Spleen (tissue), 11 donors: ENCODE measurements at regions not wholly inside any gene's neighbourhood (a gene's known extent, or its start where the extent isn't known, plus 50 kb on each side); places are given as distances from the start of the nearest gene placed in this dataset.

Source experiments
- DNase-seq: peaks from one replicate; pipeline ENCODE4 v3.0.0-alpha.2; 2020
- H3K27ac ChIP-seq, 8 donors: fragments of 200-600 bp; sonication (generic) in 7 of 8; 1 replicate in 4 of 8; 2 replicates in 4 of 8; pipeline versions ENCODE4 v1.5.0 to v1.8.0; 2016 to 2021; ENCODE audit warnings: inconsistent platforms in 4 of 8, mild to moderate bottlenecking in 4 of 8, moderate library complexity in 1 of 8
- H3K27me3 ChIP-seq, 7 donors: fragments of 200-600 bp; sonication (generic) in 6 of 7; replicated peaks in 1 of 7; 1 replicate in 4 of 7; 2 replicates in 3 of 7; pipeline versions ENCODE4 v1.5.0 to v1.8.0; 2016 to 2021; ENCODE audit warnings: inconsistent platforms in 3 of 7, mild to moderate bottlenecking in 1 of 7
- H3K36me3 ChIP-seq, 6 donors: fragments of 200-600 bp; sonication (generic) in 5 of 6; 1 replicate in 4 of 6; 2 replicates in 2 of 6; pipeline versions ENCODE4 v1.5.0 to v1.8.0; 2016 to 2021; ENCODE audit warnings: inconsistent platforms in 2 of 6
- H3K4me1 ChIP-seq, 6 donors: fragments of 200-600 bp; sonication (generic) in 5 of 6; 1 replicate in 3 of 6; 2 replicates in 3 of 6; pipeline versions ENCODE4 v1.5.0 to v1.8.0; 2016 to 2021; ENCODE audit warnings: inconsistent platforms in 3 of 6
- H3K4me3 ChIP-seq, 8 donors: fragments of 200-600 bp; sonication (generic) in 7 of 8; 1 replicate in 4 of 8; 2 replicates in 4 of 8; pipeline versions ENCODE4 v1.5.0 to v1.8.0; 2016 to 2021; ENCODE audit warnings: inconsistent platforms in 4 of 8, mild to moderate bottlenecking in 4 of 8, moderate library complexity in 2 of 8
- H3K9me3 ChIP-seq, 8 donors: fragments of 200-600 bp; sonication (generic) in 7 of 8; 1 replicate in 4 of 8; 2 replicates in 4 of 8; pipeline versions ENCODE4 v1.5.0 to v1.8.0; 2016 to 2021; ENCODE audit warnings: inconsistent platforms in 4 of 8
- CTCF ChIP-seq, 11 experiments: fragments of 200-600 bp in 7 of 11; fragments of 450-650 bp in 4 of 11; sonication (generic) in 4 of 11; IDR thresholded peaks in 8 of 11; conservative IDR thresholded peaks in 3 of 11; 1 replicate in 7 of 11; 2 replicates in 4 of 11; pipeline versions ENCODE4 v1.4.0 to v1.8.0; 2016 to 2021; ENCODE audit warnings: antibody characterized with exemption in 11 of 11, inconsistent platforms in 4 of 11, mild to moderate bottlenecking in 1 of 11
- POLR2A ChIP-seq, 3 donors: fragments of 450-650 bp; IDR thresholded peaks; one replicate each; pipeline ENCODE4 v1.5.1; 2017; ENCODE audit warnings: antibody characterized with exemption in 3 of 3, mild to moderate bottlenecking in 1 of 3
- POLR2AphosphoS5 ChIP-seq, 3 donors: sonication (generic); formaldehyde crosslinking; IDR thresholded peaks; one replicate each; pipeline ENCODE4 v1.5.1; 2017; ENCODE audit warnings: antibody characterized with exemption in 3 of 3
- whole genome bisulfite sequencing, 5 donors: extraction: QIAGEN DNeasy Blood & Tissue Kit in 3 of 5; methylation state at CpG; one replicate each; pipeline versions ENCODE4 v1.1.5 to v1.1.7; 2013 to 2018; 5-methylcytosine and 5-hydroxymethylcytosine counted together
- intact Hi-C: fragments of 100-400 bp; cut with DNase I; formaldehyde crosslinking; loops from one replicate; pipeline ENCODE4 v1.15.0; 2023; ENCODE audit warnings: low total_unique reads
- donor health status: healthy with polysubstance abuse.
- donor health status: DM: no; HTN: no; CAD: no; lungs with moderate emphysema.
- donor health status: DM: no; HTN: no; CAD: no.
- donor health status: Bipolar disorder and iron deficiency.
- donor health status: healthy.
- donor health status: DM: no; HTN: no; CAD: no.
- donor health status: DM: yes; HTN: yes; CAD: no.

- Histone ChIP-seq H3K36me3 (no peaks in the 10 kb centered on the region), H3K27ac (no peak overlapping the region), H3K27me3 (no peaks in the 10 kb centered on the region), H3K4me1 (no peaks in the 10 kb centered on the region), H3K4me3 (no peak overlapping the region), H3K9me3 (peaks cover 0 to 15% (median 0%) of the 10 kb centered on the region in 8 donors)
- 90 to 95% (median 91%) methylated on average over 5 of the region's 5 CpGs for WGBS, 5 donors
- intact Hi-C loops = no loop called here
- no peak for TF ChIP-seq POLR2A (IDR thresholded peaks at IDR 0.05)
- no peak for TF ChIP-seq CTCF (IDR thresholded peaks at IDR 0.05 in 8 of 11, conservative IDR thresholded peaks at IDR 0.05 in 3 of 11)
- no peak for TF ChIP-seq POLR2AphosphoS5 (IDR thresholded peaks at IDR 0.05)
- no peak for DNase-seq
Measured at GRCh38 chr21:22584308-22584707, 1586.1 kb downstream of the NCAM2 start.

GRCh38 chr21:22585558-22585957 lies 1587.3 kb downstream of the NCAM2 start:
- WGBS, 5 donors = 43 to 61% (median 49%) methylated on average over 4 of the region's 4 CpGs
- intact Hi-C loops = no loop called here
- Histone ChIP-seq H3K36me3 (no peaks in the 10 kb centered on the region), H3K4me1 (no peaks in the 10 kb centered on the region), H3K4me3 (no peak overlapping the region), H3K27ac (no peak overlapping the region), H3K9me3 (peaks cover 0 to 15% (median 0%) of the 10 kb centered on the region in 8 donors), H3K27me3 (no peaks in the 10 kb centered on the region)
- no peak for TF ChIP-seq POLR2A (IDR thresholded peaks at IDR 0.05)
- TF ChIP-seq POLR2AphosphoS5 (IDR thresholded peaks at IDR 0.05) = no peak
- no peak for DNase-seq

GRCh38 chr21:22597660-22598255 lies 1599.5 kb downstream of the NCAM2 start:
- Histone ChIP-seq H3K4me3 (no peak overlapping the region), H3K9me3 (peaks cover 0 to 24% (median 13%) of the 10 kb centered on the region in 8 donors), H3K36me3 (no peaks in the 10 kb centered on the region), H3K4me1 (no peaks in the 10 kb centered on the region), H3K27ac (no peak overlapping the region), H3K27me3 (no peaks in the 10 kb centered on the region)
- intact Hi-C loops = no loop called here
- 84 to 93% (median 90%) methylated on average over 18 to 31 of the region's 31 CpGs for WGBS, 5 donors
- DNase-seq = no peak
- TF ChIP-seq CTCF (IDR thresholded peaks at IDR 0.05 in 8 of 11, conservative IDR thresholded peaks at IDR 0.05 in 3 of 11) (no peak), POLR2AphosphoS5 (IDR thresholded peaks at IDR 0.05) (no peak), POLR2A (IDR thresholded peaks at IDR 0.05) (no peak)

- no peak for TF ChIP-seq POLR2AphosphoS5 (IDR thresholded peaks at IDR 0.05)
- no peak for TF ChIP-seq POLR2A (IDR thresholded peaks at IDR 0.05)
- no peak for TF ChIP-seq CTCF (IDR thresholded peaks at IDR 0.05 in 8 of 11, conservative IDR thresholded peaks at IDR 0.05 in 3 of 11)
- Histone ChIP-seq H3K9me3 (no peaks in the 10 kb centered on the region), H3K4me1 (no peaks in the 10 kb centered on the region), H3K4me3 (no peak overlapping the region), H3K27ac (no peak overlapping the region), H3K36me3 (no peaks in the 10 kb centered on the region), H3K27me3 (no peaks in the 10 kb centered on the region)
- DNase-seq = no peak
- WGBS, 5 donors = 71 to 82% (median 80%) methylated on average over 3 of the region's 3 CpGs
- intact Hi-C loops = no loop called here
Measured at GRCh38 chr21:22609802-22610201, 1611.6 kb downstream of the NCAM2 start.
